ENCODE measurements at regions not wholly inside any gene's neighbourhood (a gene's known extent, or its start where the extent isn't known, plus 50 kb on each side); places are given as distances from the start of the nearest gene placed in this dataset.

DNA sequence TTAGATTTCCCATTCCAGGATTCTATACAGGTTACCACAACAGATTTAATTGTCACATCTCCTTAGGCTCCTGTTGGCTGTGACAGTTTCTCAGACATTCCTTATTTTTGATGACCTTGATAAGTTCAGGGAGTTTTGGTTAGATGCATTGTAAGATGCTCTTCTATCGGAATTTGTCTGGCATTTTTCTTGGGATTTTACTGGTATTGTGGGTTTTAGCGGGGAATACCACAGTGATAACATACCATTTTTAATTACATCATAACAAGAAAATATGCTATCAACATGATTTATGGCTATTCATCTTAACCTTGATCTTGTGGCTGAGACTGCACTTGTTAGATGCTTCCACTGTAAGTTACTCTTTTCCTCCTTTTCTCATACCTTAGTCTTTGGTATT lies 217.5 kb upstream of the PPFIA2 start:
- Histone ChIP-seq H3K27ac (no peak overlapping the region), H3K27me3 (replicated peaks) (no peaks in the 10 kb centered on the region), H3K36me3 (replicated peaks) (no peaks in the 10 kb centered on the region), H3K4me3 (ENCODE audit: low read depth, low read length) (no peak overlapping the region)
- TF ChIP-seq CTCF (IDR thresholded peaks at IDR 0.05; ENCODE audit: low read depth, low read length, missing control alignments), result no peak
- no peak for DNase-seq
- in situ Hi-C loops (cut with HindIII; ENCODE audit: low pct_ligation_motif_present, low sequenced_read_pairs), result no loop called here

DNA sequence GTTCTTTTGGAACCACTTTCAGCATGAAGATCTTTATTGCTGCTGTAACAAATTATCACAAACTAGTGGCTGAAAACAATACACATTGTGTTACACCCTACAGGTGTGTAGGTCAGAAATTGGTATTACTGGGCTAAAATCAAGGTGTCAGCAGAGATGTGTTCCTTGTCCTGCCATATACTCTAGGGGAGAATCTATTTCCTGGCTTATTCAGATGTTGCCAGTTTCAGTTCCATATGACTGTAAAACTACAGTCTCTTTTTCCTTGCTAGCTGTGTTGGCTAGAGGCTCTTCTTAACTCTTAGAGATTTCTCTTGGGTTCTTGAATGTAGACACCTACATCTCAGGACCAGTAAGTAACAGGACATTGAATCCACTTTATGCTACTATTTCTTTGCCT lies 215.6 kb upstream of the PPFIA2 start:
- no peak overlapping the region for H3K4me3 ChIP-seq (ENCODE audit: low read depth, low read length)
- no peaks in the 10 kb centered on the region for H3K36me3 ChIP-seq (replicated peaks)
- in situ Hi-C loops (cut with HindIII; ENCODE audit: low pct_ligation_motif_present, low sequenced_read_pairs), result no loop called here
- no peak overlapping the region for H3K27ac ChIP-seq
- H3K27me3 ChIP-seq (replicated peaks), result no peaks in the 10 kb centered on the region
- TF ChIP-seq CTCF (IDR thresholded peaks at IDR 0.05; ENCODE audit: low read depth, low read length, missing control alignments), result no peak
- no peak for DNase-seq

DNA sequence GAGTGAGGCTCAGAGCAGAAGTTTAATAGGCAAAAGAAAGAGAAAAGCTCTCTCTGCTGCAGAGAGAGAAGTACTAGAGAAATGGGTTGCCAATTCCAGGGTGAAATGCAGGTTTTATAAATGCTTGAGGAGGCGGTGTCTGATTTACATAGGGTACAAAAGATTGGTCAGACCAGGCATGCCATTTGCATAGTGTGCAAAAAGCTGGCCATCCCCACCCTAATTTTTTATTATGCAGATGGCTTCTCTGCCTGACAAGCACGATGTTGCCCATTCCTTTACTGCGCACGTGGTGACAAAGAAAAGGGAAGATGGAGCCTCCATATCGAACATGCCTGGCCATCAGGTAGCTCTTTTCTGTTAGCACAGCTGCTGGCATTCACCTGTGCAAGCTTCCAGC lies 209.3 kb upstream of the PPFIA2 start:
- no peak for DNase-seq
- no peaks in the 10 kb centered on the region for H3K36me3 ChIP-seq (replicated peaks)
- in situ Hi-C loops (cut with HindIII; ENCODE audit: low pct_ligation_motif_present, low sequenced_read_pairs), result no loop called here
- H3K27ac ChIP-seq, result no peak overlapping the region
- H3K4me3 ChIP-seq (ENCODE audit: low read depth, low read length), result no peak overlapping the region
- H3K27me3 ChIP-seq (replicated peaks), result no peaks in the 10 kb centered on the region
- TF ChIP-seq CTCF (IDR thresholded peaks at IDR 0.05; ENCODE audit: low read depth, low read length, missing control alignments), result no peak

GRCh38 chr12:81963636-81964035 lies 204.5 kb upstream of the PPFIA2 start:
- no peak overlapping the region for H3K4me3 ChIP-seq (ENCODE audit: low read depth, low read length)
- TF ChIP-seq CTCF (IDR thresholded peaks at IDR 0.05; ENCODE audit: low read depth, low read length, missing control alignments), result no peak
- H3K27ac ChIP-seq, result no peak overlapping the region
- no peak for DNase-seq
- H3K36me3 ChIP-seq (replicated peaks), result no peaks in the 10 kb centered on the region
- H3K27me3 ChIP-seq (replicated peaks), result no peaks in the 10 kb centered on the region
- in situ Hi-C loops (cut with HindIII; ENCODE audit: low pct_ligation_motif_present, low sequenced_read_pairs), result no loop called here

DNA sequence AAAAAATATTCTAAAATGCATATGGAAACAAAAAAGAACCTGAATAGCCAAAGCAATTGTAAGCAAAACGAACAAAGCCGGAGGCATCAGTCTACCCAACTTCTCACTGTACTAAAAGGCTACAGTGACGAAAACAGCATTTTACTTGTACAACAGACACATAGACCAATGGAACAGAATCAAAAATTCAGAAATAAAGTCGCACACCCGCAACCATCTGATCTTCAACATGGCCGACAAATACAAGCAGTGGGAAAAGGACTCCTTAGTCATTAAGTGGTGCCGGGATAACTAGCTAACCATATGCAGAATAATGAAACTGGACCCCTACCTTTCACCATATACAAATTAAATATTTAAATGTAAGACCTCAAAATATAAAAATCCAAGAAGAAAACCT lies 203.9 kb upstream of the PPFIA2 start:
- H3K27ac ChIP-seq, result no peak overlapping the region
- H3K27me3 ChIP-seq (replicated peaks), result no peaks in the 10 kb centered on the region
- no peak for DNase-seq
- no peaks in the 10 kb centered on the region for H3K36me3 ChIP-seq (replicated peaks)
- H3K4me3 ChIP-seq (ENCODE audit: low read depth, low read length), result no peak overlapping the region
- no peak for TF ChIP-seq CTCF (IDR thresholded peaks at IDR 0.05; ENCODE audit: low read depth, low read length, missing control alignments)
- in situ Hi-C loops (cut with HindIII; ENCODE audit: low pct_ligation_motif_present, low sequenced_read_pairs), result no loop called here

GRCh38 chr12:81962126-81962856 lies 203.1 kb upstream of the PPFIA2 start:
- H3K36me3 ChIP-seq (replicated peaks), result no peaks in the 10 kb centered on the region
- no peaks in the 10 kb centered on the region for H3K27me3 ChIP-seq (replicated peaks)
- no peak for DNase-seq
- H3K27ac ChIP-seq, result no peak overlapping the region
- H3K4me3 ChIP-seq (ENCODE audit: low read depth, low read length), result no peak overlapping the region
- TF ChIP-seq CTCF (IDR thresholded peaks at IDR 0.05; ENCODE audit: low read depth, low read length, missing control alignments), result no peak
- in situ Hi-C loops (cut with HindIII; ENCODE audit: low pct_ligation_motif_present, low sequenced_read_pairs), result no loop called here
